22Rv1 (cell line): ENCODE measurements at regions not wholly inside any gene's neighbourhood (a gene's known extent, or its start where the extent isn't known, plus 50 kb on each side); places are given as distances from the start of the nearest gene placed in this dataset.

ENCODE experiments used
- H3K27ac ChIP-seq: fragments of 450-650 bp; 2 replicates; pipeline ENCODE4 v1.5.1; 2017
- CTCF ChIP-seq: fragments of 450-650 bp; IDR thresholded peaks from 2 replicates; pipeline ENCODE4 v1.5.1; 2017; ENCODE audit warnings: mild to moderate bottlenecking
- ZFX ChIP-seq: fragments of 450-650 bp; IDR thresholded peaks from 2 replicates; pipeline ENCODE4 v1.6.1; 2017; ENCODE audit warnings: antibody characterized with exemption, borderline replicate concordance

- no peak overlapping the region for H3K27ac ChIP-seq
- TF ChIP-seq CTCF: no peak
- no peak for TF ChIP-seq ZFX
Observed at GRCh38 chr2:172153156-172153555, 50.5 kb upstream of the DLX2 start.

- no peak for TF ChIP-seq ZFX
- TF ChIP-seq CTCF: no peak
Observed at GRCh38 chr2:172153757-172154156, 51.1 kb upstream of the DLX2 start.

GRCh38 chr2:172155752-172156151, 53.1 kb upstream of the DLX2 start:
- TF ChIP-seq CTCF: no peak
- no peak for TF ChIP-seq ZFX
- no peak overlapping the region for H3K27ac ChIP-seq

More at GRCh38 chr2:172153757-172154156, 51.1 kb upstream of the DLX2 start:
- H3K27ac ChIP-seq: no peak overlapping the region

GRCh38 chr2:172160839-172161238, 58.1 kb upstream of the DLX2 start:
- no peak for TF ChIP-seq ZFX
- TF ChIP-seq CTCF: no peak
- H3K27ac ChIP-seq: no peak overlapping the region

GRCh38 chr2:172162225-172162733, 59.6 kb upstream of the DLX2 start:
- TF ChIP-seq CTCF: no peak
- TF ChIP-seq ZFX: no peak

GRCh38 chr2:172162739-172163336, 60.1 kb upstream of the DLX2 start:
- no peak for TF ChIP-seq ZFX
- TF ChIP-seq CTCF: no peak
- no peak overlapping the region for H3K27ac ChIP-seq

More at GRCh38 chr2:172162225-172162733, 59.6 kb upstream of the DLX2 start:
- no peak overlapping the region for H3K27ac ChIP-seq

- H3K27ac ChIP-seq: no peak overlapping the region
- TF ChIP-seq ZFX (no peak), CTCF (no peak)
Observed at GRCh38 chr2:172168917-172169346, 66.2 kb upstream of the DLX2 start.
